GM12878 (cell line): ENCODE measurements at regions not wholly inside any gene's neighbourhood (a gene's known extent, or its start where the extent isn't known, plus 50 kb on each side); places are given as distances from the start of the nearest gene placed in this dataset.

Experiments used
- ATAC-seq: fragments of 200-7000 bp; cut with Tn5 transposase; 3 replicates; pipeline ENCODE4 v1.9.1; 2020; ENCODE audit warnings: mild to moderate bottlenecking, moderate library complexity
- BruUV-seq: library from RNA; stranded (reverse); fragments of 400-500 nt; replicated peaks from 2 replicates; lab custom pipeline; 2021; lab: Mats Ljungman, UMichigan
- CTCF ChIA-PET: fragments of 300-600 bp; sonication (Branson Sonifier 250); formaldehyde crosslinking; extraction: SDS; loops from one replicate; lab custom pipeline; 2021; ENCODE audit warnings: inconsistent platforms; lab: Yijun Ruan, JAX
- POLR2A ChIA-PET: fragments of 350-600 bp; formaldehyde crosslinking; extraction: SDS; loops from one replicate; lab custom pipeline; 2021; ENCODE audit warnings: inconsistent platforms; lab: Charles Lee
- RAD21 ChIA-PET: fragments of 300-600 bp; sonication (Branson Sonifier 250); formaldehyde crosslinking; loops from one replicate; lab custom pipeline; 2023; ENCODE audit warnings: antibody characterized with exemption; ENCODE audit not compliant: unreplicated experiment; lab: Charles Lee
- SMC1A ChIA-PET: fragments of 300-600 bp; sonication (Branson Sonifier 250); formaldehyde crosslinking; loops from one replicate; lab custom pipeline; 2023; ENCODE audit not compliant: unreplicated experiment, uncharacterized antibody; lab: Charles Lee
- DNase-seq: peaks from one replicate; pipeline ENCODE4 v3.0.0-alpha.2; 2011; ENCODE audit warnings: low read depth, low spot score
- FAIRE-seq: peaks from 3 replicates; lab custom pipeline; 2011; peaks lifted over from hg19 to GRCh38; lab: Jason Lieb, UNC
- H2AFZ ChIP-seq: 2 replicates; pipeline ENCODE4 v1.6.0; 2011; ENCODE audit warnings: low read depth, low read length, control low read depth; ENCODE audit not compliant: control insufficient read depth
- H3K27ac ChIP-seq: 2 replicates; pipeline ENCODE4 v1.5.1; 2011; ENCODE audit warnings: control low read depth; ENCODE audit not compliant: control insufficient read depth, insufficient read depth
- H3K27me3 ChIP-seq, 2 experiments: replicated peaks in 1 of 2; 2 replicates each; pipeline versions ENCODE4 v1.6.0 to v1.6.1; 2011; ENCODE audit warnings: low read length in 1 of 2; ENCODE audit not compliant: control insufficient read depth in 2 of 2, insufficient read depth in 2 of 2
- H3K36me3 ChIP-seq, 2 experiments: 2 replicates each; pipeline ENCODE4 v1.5.1; 2011; ENCODE audit warnings: low read length in 1 of 2; ENCODE audit not compliant: control insufficient read depth in 2 of 2, insufficient read depth in 2 of 2
- H3K4me1 ChIP-seq: 2 replicates; pipeline ENCODE4 v1.6.1; 2011; ENCODE audit warnings: mild to moderate bottlenecking, low read length, moderate library complexity, mixed read lengths; ENCODE audit not compliant: control insufficient read depth, insufficient read depth
- H3K4me2 ChIP-seq: 2 replicates; pipeline ENCODE4 v1.6.0; 2011; ENCODE audit warnings: control low read depth; ENCODE audit not compliant: control insufficient read depth, insufficient read depth
- H3K4me3 ChIP-seq: fragments of 200-600 bp; sonication (generic); 2 replicates; pipeline ENCODE4 v1.5.1; 2016
- H3K79me2 ChIP-seq: 2 replicates; pipeline ENCODE4 v1.6.0; 2011; ENCODE audit warnings: low read length; ENCODE audit not compliant: control insufficient read depth, insufficient read depth
- H3K9ac ChIP-seq: 2 replicates; pipeline ENCODE4 v1.8.0; 2011; ENCODE audit warnings: low read length, control low read depth, mixed read lengths; ENCODE audit not compliant: control insufficient read depth, insufficient read depth
- H3K9me3 ChIP-seq: replicated peaks from 3 replicates; pipeline ENCODE4 v1.5.1; 2011; ENCODE audit warnings: mild to moderate bottlenecking, low read length; ENCODE audit not compliant: control insufficient read depth, insufficient read depth
- H4K20me1 ChIP-seq: 2 replicates; pipeline ENCODE4 v1.6.0; 2011; ENCODE audit not compliant: control insufficient read depth, insufficient read depth
- CEBPZ ChIP-seq: fragments of 150-350 bp; IDR thresholded peaks from 2 replicates; pipeline ENCODE4 v1.6.1; 2016; ENCODE audit warnings: low read depth, low read length
- DPF2 ChIP-seq: fragments of 450-650 bp; IDR thresholded peaks from 2 replicates; pipeline ENCODE4 v1.6.1; 2017; ENCODE audit warnings: mild to moderate bottlenecking
- HDAC6 ChIP-seq: fragments of 200-600 bp; sonication (generic); IDR thresholded peaks from one replicate; pipeline ENCODE4 v1.8.0; 2017; ENCODE audit warnings: antibody characterized with exemption; ENCODE audit not compliant: unreplicated experiment
- JUND ChIP-seq: IDR thresholded peaks from 2 replicates; pipeline ENCODE4 v1.6.1; 2012; ENCODE audit warnings: low read depth, mild to moderate bottlenecking, low read length, improper control_type of control experiment, moderate library complexity
- MTA2 ChIP-seq: fragments of 450-650 bp; IDR thresholded peaks from 2 replicates; pipeline ENCODE4 v1.6.1; 2016; ENCODE audit warnings: low read depth, mild to moderate bottlenecking, moderate library complexity
- NBN ChIP-seq: fragments of 450-650 bp; IDR thresholded peaks from 2 replicates; pipeline ENCODE4 v1.6.1; 2016
- NFXL1 ChIP-seq: fragments of 450-650 bp; IDR thresholded peaks from 2 replicates; pipeline ENCODE4 v1.6.1; 2017; ENCODE audit warnings: antibody characterized with exemption, mild to moderate bottlenecking, borderline replicate concordance
- SMARCA5 ChIP-seq: fragments of 450-650 bp; IDR thresholded peaks from 2 replicates; pipeline ENCODE4 v1.6.1; 2017; ENCODE audit warnings: mild to moderate bottlenecking
- STAT1 ChIP-seq: fragments of 450-650 bp; conservative IDR thresholded peaks from 2 replicates; pipeline ENCODE4 v1.6.1; 2014; ENCODE audit warnings: antibody characterized with exemption, mild to moderate bottlenecking
- STAT3 ChIP-seq: IDR thresholded peaks from 2 replicates; pipeline ENCODE4 v1.6.1; 2011; ENCODE audit warnings: low read depth, low read length, improper control_type of control experiment
- ZNF384 ChIP-seq: IDR thresholded peaks from 2 replicates; pipeline ENCODE4 v1.6.1; 2012; ENCODE audit warnings: low read depth, mild to moderate bottlenecking, low read length, improper control_type of control experiment, borderline replicate concordance
- WGBS: methylation state at CpG from one replicate; pipeline ENCODE4 v1.1.6; 2016; ENCODE audit warnings: low lambda C conversion rate; ENCODE audit not compliant: insufficient replicate concordance, insufficient coverage; ENCODE audit errors: missing lambda C conversion rate; 5-methylcytosine and 5-hydroxymethylcytosine counted together
- in situ Hi-C: fragments of 300-500 bp; cut with MboI; formaldehyde crosslinking; loops from 9 replicates; pipeline ENCODE4 v1.14.3; 2018; ENCODE audit warnings: mixed read lengths
- intact Hi-C: fragments of 100-400 bp; cut with micrococcal nuclease; formaldehyde crosslinking; loops from one replicate; pipeline ENCODE4 v1.14.2; 2022; ENCODE audit not compliant: unreplicated experiment
- TF ChIP-seq, protein P1 (sequence below): fragments of 450-650 bp; conservative IDR thresholded peaks from 2 replicates; pipeline ENCODE4 v1.6.1; 2017; ENCODE audit warnings: mild to moderate bottlenecking, moderate library complexity
- TF ChIP-seq, protein P2 (sequence below): fragments of 450-650 bp; IDR thresholded peaks from 2 replicates; pipeline ENCODE4 v1.6.1; 2016; ENCODE audit warnings: mild to moderate bottlenecking, moderate library complexity, borderline replicate concordance

- no peak for TF ChIP-seq CEBPZ
- TF ChIP-seq JUND: no peak
- TF ChIP-seq, all 136 proteins: peak for 0
These were observed 170.0 kb upstream of the ATP5MC3 start (continued) for GRCh38 chr2:175351512-175351911.

DNA sequence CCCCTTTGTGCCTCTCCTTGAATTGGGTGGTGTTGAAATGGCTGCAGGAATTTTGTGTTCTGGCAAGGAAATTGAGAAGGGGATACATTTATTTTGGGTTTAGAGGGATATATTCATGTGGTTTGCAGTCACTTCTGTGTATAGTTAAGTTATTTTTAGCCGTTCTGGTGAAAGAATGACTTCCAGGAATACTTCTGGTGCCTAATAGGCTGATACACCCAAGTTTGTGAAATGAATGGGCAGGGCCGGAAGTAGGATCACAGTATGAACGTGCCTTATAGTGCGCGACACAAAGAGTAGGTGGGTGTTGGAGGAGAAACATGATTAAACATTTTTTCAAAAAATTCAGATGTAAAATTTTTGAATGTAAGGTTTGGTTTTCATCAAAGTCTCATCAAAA, 168.6 kb upstream of the ATP5MC3 start:
- Histone ChIP-seq H3K4me3 (no peak overlapping the region), H3K9me3 (no peaks in the 10 kb centered on the region), H3K79me2 (no peaks in the 10 kb centered on the region), H3K27ac (no peak overlapping the region), H3K36me3 (no peaks in the 10 kb centered on the region), H3K4me2 (no peak overlapping the region), H2AFZ (no peak overlapping the region), H3K9ac (no peak overlapping the region), H3K27me3 (peaks cover 0 to 3% of the 10 kb centered on the region in 2 experiments; a peak in 1 of 4 replicates), H4K20me1 (no peaks in the 10 kb centered on the region), H3K4me1 (no peaks in the 10 kb centered on the region)
- ATAC-seq: no peak
- ChIA-PET POLR2A (no interaction called here), SMC1A (no interaction called here), CTCF (no interaction called here), RAD21 (no interaction called here)
- no peak for FAIRE-seq
- 51% methylated on average over 5 of the region's 5 CpGs for WGBS
- BruUV-seq: no TSS peak
- intact Hi-C loops: no loop called here
- DNase-seq: no peak
- in situ Hi-C loops: no loop called here
- TF ChIP-seq MTA2 (no peak), SMARCA5 (no peak), HDAC6 (no peak), ZNF384 (no peak), NBN (no peak), STAT3 (no peak), NFXL1 (no peak), STAT1 (no peak), DPF2 (no peak)
- TF ChIP-seq, protein P1, sequence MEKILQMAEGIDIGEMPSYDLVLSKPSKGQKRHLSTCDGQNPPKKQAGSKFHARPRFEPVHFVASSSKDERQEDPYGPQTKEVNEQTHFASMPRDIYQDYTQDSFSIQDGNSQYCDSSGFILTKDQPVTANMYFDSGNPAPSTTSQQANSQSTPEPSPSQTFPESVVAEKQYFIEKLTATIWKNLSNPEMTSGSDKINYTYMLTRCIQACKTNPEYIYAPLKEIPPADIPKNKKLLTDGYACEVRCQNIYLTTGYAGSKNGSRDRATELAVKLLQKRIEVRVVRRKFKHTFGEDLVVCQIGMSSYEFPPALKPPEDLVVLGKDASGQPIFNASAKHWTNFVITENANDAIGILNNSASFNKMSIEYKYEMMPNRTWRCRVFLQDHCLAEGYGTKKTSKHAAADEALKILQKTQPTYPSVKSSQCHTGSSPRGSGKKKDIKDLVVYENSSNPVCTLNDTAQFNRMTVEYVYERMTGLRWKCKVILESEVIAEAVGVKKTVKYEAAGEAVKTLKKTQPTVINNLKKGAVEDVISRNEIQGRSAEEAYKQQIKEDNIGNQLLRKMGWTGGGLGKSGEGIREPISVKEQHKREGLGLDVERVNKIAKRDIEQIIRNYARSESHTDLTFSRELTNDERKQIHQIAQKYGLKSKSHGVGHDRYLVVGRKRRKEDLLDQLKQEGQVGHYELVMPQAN: no peak
- TF ChIP-seq, protein P2, sequence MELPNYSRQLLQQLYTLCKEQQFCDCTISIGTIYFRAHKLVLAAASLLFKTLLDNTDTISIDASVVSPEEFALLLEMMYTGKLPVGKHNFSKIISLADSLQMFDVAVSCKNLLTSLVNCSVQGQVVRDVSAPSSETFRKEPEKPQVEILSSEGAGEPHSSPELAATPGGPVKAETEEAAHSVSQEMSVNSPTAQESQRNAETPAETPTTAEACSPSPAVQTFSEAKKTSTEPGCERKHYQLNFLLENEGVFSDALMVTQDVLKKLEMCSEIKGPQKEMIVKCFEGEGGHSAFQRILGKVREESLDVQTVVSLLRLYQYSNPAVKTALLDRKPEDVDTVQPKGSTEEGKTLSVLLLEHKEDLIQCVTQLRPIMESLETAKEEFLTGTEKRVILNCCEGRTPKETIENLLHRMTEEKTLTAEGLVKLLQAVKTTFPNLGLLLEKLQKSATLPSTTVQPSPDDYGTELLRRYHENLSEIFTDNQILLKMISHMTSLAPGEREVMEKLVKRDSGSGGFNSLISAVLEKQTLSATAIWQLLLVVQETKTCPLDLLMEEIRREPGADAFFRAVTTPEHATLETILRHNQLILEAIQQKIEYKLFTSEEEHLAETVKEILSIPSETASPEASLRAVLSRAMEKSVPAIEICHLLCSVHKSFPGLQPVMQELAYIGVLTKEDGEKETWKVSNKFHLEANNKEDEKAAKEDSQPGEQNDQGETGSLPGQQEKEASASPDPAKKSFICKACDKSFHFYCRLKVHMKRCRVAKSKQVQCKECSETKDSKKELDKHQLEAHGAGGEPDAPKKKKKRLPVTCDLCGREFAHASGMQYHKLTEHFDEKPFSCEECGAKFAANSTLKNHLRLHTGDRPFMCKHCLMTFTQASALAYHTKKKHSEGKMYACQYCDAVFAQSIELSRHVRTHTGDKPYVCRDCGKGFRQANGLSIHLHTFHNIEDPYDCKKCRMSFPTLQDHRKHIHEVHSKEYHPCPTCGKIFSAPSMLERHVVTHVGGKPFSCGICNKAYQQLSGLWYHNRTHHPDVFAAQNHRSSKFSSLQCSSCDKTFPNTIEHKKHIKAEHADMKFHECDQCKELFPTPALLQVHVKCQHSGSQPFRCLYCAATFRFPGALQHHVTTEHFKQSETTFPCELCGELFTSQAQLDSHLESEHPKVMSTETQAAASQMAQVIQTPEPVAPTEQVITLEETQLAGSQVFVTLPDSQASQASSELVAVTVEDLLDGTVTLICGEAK: no peak
